MM.1S (cell line): ENCODE measurements at regions not wholly inside any gene's neighbourhood (a gene's known extent, or its start where the extent isn't known, plus 50 kb on each side); places are given as distances from the start of the nearest gene placed in this dataset.

Source experiments
- DNase-seq: peaks from one replicate; pipeline ENCODE4 v3.0.0-alpha.2; 2015
- H2AFZ ChIP-seq: fragments of 300-600 bp; sonication (generic); 2 replicates; pipeline ENCODE4 v1.6.0; 2016; ENCODE audit warnings: antibody characterized with exemption, low read length
- H3F3A ChIP-seq: fragments of 300-600 bp; sonication (generic); 2 replicates; pipeline ENCODE4 v1.6.1; 2016; ENCODE audit warnings: mild to moderate bottlenecking, antibody characterized with exemption, low read length, moderate library complexity, mixed read lengths; ENCODE audit not compliant: insufficient read depth
- H3K27ac ChIP-seq: fragments of 300-600 bp; sonication (generic); 2 replicates; pipeline ENCODE4 v1.5.1; 2016; ENCODE audit warnings: mild to moderate bottlenecking, low read length
- H3K27me3 ChIP-seq: fragments of 300-600 bp; sonication (generic); replicated peaks from 2 replicates; pipeline ENCODE4 v1.6.0; 2016; ENCODE audit warnings: low read length; ENCODE audit not compliant: insufficient read depth
- H3K36me3 ChIP-seq: fragments of 300-600 bp; sonication (generic); replicated peaks from 2 replicates; pipeline ENCODE4 v1.6.1; 2016; ENCODE audit warnings: mild to moderate bottlenecking, low read length, mixed read lengths; ENCODE audit not compliant: insufficient read depth
- H3K4me1 ChIP-seq: fragments of 300-600 bp; sonication (generic); 2 replicates; pipeline ENCODE4 v1.6.1; 2016; ENCODE audit warnings: low read length, mixed read lengths
- H3K4me2 ChIP-seq: fragments of 300-600 bp; sonication (generic); 2 replicates; pipeline ENCODE4 v1.6.0; 2016; ENCODE audit warnings: low read depth, low read length
- H3K4me3 ChIP-seq: fragments of 300-600 bp; sonication (generic); 2 replicates; pipeline ENCODE4 v1.5.1; 2016; ENCODE audit warnings: low read length, mixed read lengths
- H3K79me2 ChIP-seq: fragments of 300-600 bp; sonication (generic); 2 replicates; pipeline ENCODE4 v1.6.1; 2016; ENCODE audit warnings: mixed run types, low read length, mixed read lengths
- H3K9ac ChIP-seq: fragments of 300-600 bp; sonication (generic); 2 replicates; pipeline ENCODE4 v1.6.1; 2016; ENCODE audit warnings: low read length, mixed read lengths
- H3K9me2 ChIP-seq: fragments of 300-600 bp; sonication (generic); replicated peaks from 2 replicates; pipeline ENCODE4 v1.6.1; 2016; ENCODE audit warnings: mild to moderate bottlenecking, low read length, mixed read lengths; ENCODE audit not compliant: insufficient read depth
- H3K9me3 ChIP-seq: fragments of 300-600 bp; sonication (generic); replicated peaks from 2 replicates; pipeline ENCODE4 v1.6.1; 2016; ENCODE audit warnings: mild to moderate bottlenecking, low read length, mixed read lengths; ENCODE audit not compliant: insufficient read depth
- H4K20me1 ChIP-seq: fragments of 300-600 bp; sonication (generic); 2 replicates; pipeline ENCODE4 v1.6.1; 2016; ENCODE audit warnings: mild to moderate bottlenecking, low read length, moderate library complexity, mixed read lengths; ENCODE audit not compliant: insufficient read depth
- CTCF ChIP-seq: fragments of 300-600 bp; sonication (generic); IDR thresholded peaks from 2 replicates; pipeline ENCODE4 v1.5.1; 2016; ENCODE audit warnings: antibody characterized with exemption, low read length, mixed read lengths
- EZH2 ChIP-seq: fragments of 300-600 bp; sonication (generic); optimal IDR thresholded peaks from 2 replicates; pipeline ENCODE3; 2017; ENCODE audit warnings: low read depth, mild to moderate bottlenecking, antibody characterized with exemption, low read length, mixed read lengths
- EZH2phosphoT487 ChIP-seq: fragments of 300-600 bp; sonication (generic); IDR thresholded peaks from 2 replicates; pipeline ENCODE4 v1.6.1; 2018; ENCODE audit warnings: antibody characterized with exemption, low read length

GRCh38 chr14:104249089-104249488 lies 110.7 kb downstream of the KIF26A start:
- no peak overlapping the region for H3K4me3 ChIP-seq
- TF ChIP-seq EZH2phosphoT487 (no peak), EZH2 (no peak), CTCF (no peak)
- H3K36me3 ChIP-seq = no peaks in the 10 kb centered on the region
- H3K4me2 ChIP-seq = no peak overlapping the region
- H3K27me3 ChIP-seq = 0 out of 2 replicates have a peak, but pooled peaks cover 4% of the 10 kb centered on the region
- H4K20me1 ChIP-seq = no peaks in the 10 kb centered on the region
- H3F3A ChIP-seq = no peaks in the 10 kb centered on the region
- no peak overlapping the region for H3K9ac ChIP-seq
- H3K4me1 ChIP-seq = no peaks in the 10 kb centered on the region
- H3K9me2 ChIP-seq = no peaks in the 10 kb centered on the region
- H3K79me2 ChIP-seq = no peaks in the 10 kb centered on the region
- H3K27ac ChIP-seq = no peak overlapping the region
- H3K9me3 ChIP-seq = no peaks in the 10 kb centered on the region
- no peak overlapping the region for H2AFZ ChIP-seq
- DNase-seq = no peak

GRCh38 chr14:104249706-104250105 lies 111.3 kb downstream of the KIF26A start:
- H3K9ac ChIP-seq = no peak overlapping the region
- no peaks in the 10 kb centered on the region for H3K4me1 ChIP-seq
- H3K4me2 ChIP-seq = no peak overlapping the region
- H3K9me2 ChIP-seq = no peaks in the 10 kb centered on the region
- no peak overlapping the region for H3K4me3 ChIP-seq
- H3K36me3 ChIP-seq = no peaks in the 10 kb centered on the region
- TF ChIP-seq CTCF (no peak), EZH2 (no peak), EZH2phosphoT487 (no peak)
- DNase-seq = no peak
- no peaks in the 10 kb centered on the region for H4K20me1 ChIP-seq
- H3K27me3 ChIP-seq = no peaks in the 10 kb centered on the region
- H3K79me2 ChIP-seq = no peaks in the 10 kb centered on the region
- H2AFZ ChIP-seq = no peak overlapping the region
- no peaks in the 10 kb centered on the region for H3F3A ChIP-seq
- no peaks in the 10 kb centered on the region for H3K9me3 ChIP-seq
- no peak overlapping the region for H3K27ac ChIP-seq

GRCh38 chr14:104250175-104250574 lies 111.8 kb downstream of the KIF26A start:
- Histone ChIP-seq H3K4me1 (no peaks in the 10 kb centered on the region), H2AFZ (no peak overlapping the region), H3K27ac (no peak overlapping the region), H3F3A (no peaks in the 10 kb centered on the region), H3K9ac (no peak overlapping the region), H3K36me3 (no peaks in the 10 kb centered on the region), H3K9me2 (no peaks in the 10 kb centered on the region), H4K20me1 (no peaks in the 10 kb centered on the region), H3K4me3 (no peak overlapping the region), H3K27me3 (no peaks in the 10 kb centered on the region), H3K79me2 (no peaks in the 10 kb centered on the region), H3K9me3 (no peaks in the 10 kb centered on the region), H3K4me2 (no peak overlapping the region)
- no peak for DNase-seq
- TF ChIP-seq EZH2 (no peak), CTCF (no peak), EZH2phosphoT487 (no peak)
